ENCODE measurements at regions not wholly inside any gene's neighbourhood (a gene's known extent, or its start where the extent isn't known, plus 50 kb on each side); places are given as distances from the start of the nearest gene placed in this dataset.
"Not testable (repeated sequence)": the region's sequence is repeated elsewhere in the genome, so short reads cannot be mapped to it uniquely, and the experiment has no call there.

DNA sequence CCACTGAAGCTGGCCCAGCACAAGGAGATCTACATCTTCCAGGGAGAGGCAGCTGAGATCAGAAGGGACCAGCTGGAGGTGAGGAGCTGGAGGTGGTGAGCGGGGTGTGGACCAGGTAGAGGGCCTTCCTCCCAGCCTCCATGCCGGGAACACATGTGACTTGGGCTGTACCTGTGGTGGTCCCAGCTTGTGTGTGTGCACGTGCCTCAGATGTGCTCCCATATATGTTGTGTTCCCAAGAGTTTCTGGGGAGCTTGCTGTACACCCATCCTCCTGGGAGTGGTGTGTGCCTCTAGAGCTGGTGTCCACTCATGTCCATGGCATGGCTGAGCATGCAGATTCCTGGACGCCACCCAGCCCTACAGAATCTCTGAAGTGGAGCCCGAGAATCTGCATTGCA, 183.7 kb upstream of the AKAP13 start:
- CTCF ChIA-PET; H3K27me3 ChIP-seq (ENCODE audit: control insufficient read depth, insufficient read depth, low read length); H3K4me3 ChIP-seq (ENCODE audit: low read depth, low read length); POLR2A ChIA-PET; H3K27ac ChIP-seq (ENCODE audit: low read depth, low read length); DNase-seq (ENCODE audit: low read depth, low spot score); H3K9me3 ChIP-seq (ENCODE audit: control insufficient read depth, insufficient read depth, low read length): not testable (repeated sequence)

DNA sequence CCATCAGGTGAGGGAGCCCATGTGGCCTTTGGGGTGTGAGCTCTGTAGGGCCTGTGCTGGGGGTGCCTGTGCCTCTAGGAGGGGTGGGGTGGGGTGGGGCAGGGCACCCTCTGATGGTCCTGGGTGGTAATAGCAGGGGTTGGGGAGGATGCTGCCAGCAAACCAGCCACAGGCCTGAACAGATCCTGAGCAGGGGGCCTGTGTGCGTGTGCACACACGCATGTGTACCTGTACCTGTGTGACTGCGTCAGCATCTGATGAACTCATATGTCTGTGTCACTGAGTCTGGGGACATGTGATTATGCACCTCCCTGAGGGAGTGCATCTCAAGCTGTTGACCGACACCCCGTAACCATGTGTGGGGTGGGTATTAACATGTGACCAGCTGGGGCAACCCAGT, 182.8 kb upstream of the AKAP13 start:
- H3K4me3 ChIP-seq (ENCODE audit: low read depth, low read length); CTCF ChIA-PET; H3K27ac ChIP-seq (ENCODE audit: low read depth, low read length); DNase-seq (ENCODE audit: low read depth, low spot score); POLR2A ChIA-PET; H3K27me3 ChIP-seq (ENCODE audit: control insufficient read depth, insufficient read depth, low read length); H3K9me3 ChIP-seq (ENCODE audit: control insufficient read depth, insufficient read depth, low read length): not testable (repeated sequence)

DNA sequence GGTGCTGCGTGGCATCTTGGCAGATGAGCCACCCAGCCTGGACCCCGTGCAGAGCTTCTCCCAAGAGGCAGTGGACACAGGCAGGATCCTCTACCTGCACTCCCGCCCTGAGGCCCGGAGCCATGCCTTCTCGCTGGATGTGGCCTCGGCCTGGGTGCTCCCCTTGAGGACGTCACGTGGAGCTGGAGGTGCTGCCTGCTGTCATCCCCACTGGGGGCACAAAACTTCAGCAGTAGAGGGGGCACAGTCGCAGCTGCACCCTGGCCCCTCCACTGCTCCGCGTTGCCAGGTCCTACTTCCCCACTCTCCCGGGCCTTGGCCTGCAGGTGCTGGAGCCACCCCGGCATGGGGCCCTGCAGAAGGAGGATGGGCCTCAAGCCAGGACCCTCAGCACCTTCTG, 182.0 kb upstream of the AKAP13 start:
- H3K27me3 ChIP-seq (ENCODE audit: control insufficient read depth, insufficient read depth, low read length); H3K9me3 ChIP-seq (ENCODE audit: control insufficient read depth, insufficient read depth, low read length); DNase-seq (ENCODE audit: low read depth, low spot score); H3K4me3 ChIP-seq (ENCODE audit: low read depth, low read length); POLR2A ChIA-PET; CTCF ChIA-PET; H3K27ac ChIP-seq (ENCODE audit: low read depth, low read length): not testable (repeated sequence)

DNA sequence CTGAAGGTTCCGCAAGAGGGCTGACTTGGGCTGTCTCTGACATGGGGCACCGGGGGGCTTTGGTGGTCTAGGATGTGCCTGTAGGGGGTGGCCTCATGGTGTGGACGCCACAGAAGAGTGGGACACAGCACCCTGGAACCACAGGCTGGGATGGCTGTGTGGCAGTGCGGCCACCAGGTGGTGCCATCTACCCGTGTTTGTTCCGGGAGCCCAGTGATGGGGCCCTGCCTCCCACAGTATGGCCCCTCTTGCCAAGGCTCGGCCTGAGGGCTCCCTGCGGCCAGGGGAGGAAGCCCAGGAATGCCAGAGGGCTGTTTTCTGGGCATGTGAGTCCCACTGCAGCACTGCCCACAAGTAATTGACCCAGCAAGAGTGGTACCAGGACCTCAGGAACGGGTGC, 180.2 kb upstream of the AKAP13 start:
- H3K27me3 ChIP-seq (ENCODE audit: control insufficient read depth, insufficient read depth, low read length); H3K4me3 ChIP-seq (ENCODE audit: low read depth, low read length); CTCF ChIA-PET; DNase-seq (ENCODE audit: low read depth, low spot score); POLR2A ChIA-PET; H3K9me3 ChIP-seq (ENCODE audit: control insufficient read depth, insufficient read depth, low read length); H3K27ac ChIP-seq (ENCODE audit: low read depth, low read length): not testable (repeated sequence)

DNA sequence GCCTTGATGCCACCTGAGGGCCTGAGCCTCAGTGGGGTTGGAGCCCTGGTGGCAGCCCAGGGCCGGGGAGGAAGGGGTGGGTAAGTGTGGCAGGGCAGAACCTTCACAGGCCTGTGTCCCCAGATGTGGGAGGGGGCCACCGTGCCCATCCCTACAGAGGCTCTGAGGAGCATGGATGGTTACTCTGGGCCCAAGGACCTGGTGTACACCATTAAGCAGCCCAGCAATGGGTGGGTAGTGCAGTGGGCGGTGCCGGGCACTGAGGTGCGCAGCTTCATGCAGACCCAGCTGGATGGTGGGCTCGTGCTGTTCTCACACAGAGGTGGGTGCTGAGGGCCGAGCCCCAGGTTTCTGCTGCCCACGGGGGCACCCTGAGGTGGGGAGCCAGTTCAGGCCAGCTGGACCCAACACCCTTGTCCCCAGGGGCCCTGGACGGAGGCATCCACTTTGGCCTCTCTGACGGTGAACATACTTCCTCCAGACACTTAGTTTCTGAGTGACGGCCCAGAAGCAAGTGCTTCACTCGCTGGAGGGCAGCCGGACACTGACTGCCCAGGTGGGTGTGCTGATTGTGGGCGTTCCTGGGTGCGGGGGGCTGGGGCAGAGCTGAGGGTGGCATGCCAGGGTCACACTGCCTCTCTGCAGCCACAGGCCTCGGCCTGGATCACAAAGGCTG, 179.1 kb upstream of the AKAP13 start:
- H3K27me3 ChIP-seq (ENCODE audit: control insufficient read depth, insufficient read depth, low read length); DNase-seq (ENCODE audit: low read depth, low spot score); H3K27ac ChIP-seq (ENCODE audit: low read depth, low read length); POLR2A ChIA-PET; CTCF ChIA-PET; H3K4me3 ChIP-seq (ENCODE audit: low read depth, low read length); H3K9me3 ChIP-seq (ENCODE audit: control insufficient read depth, insufficient read depth, low read length): not testable (repeated sequence)

DNA sequence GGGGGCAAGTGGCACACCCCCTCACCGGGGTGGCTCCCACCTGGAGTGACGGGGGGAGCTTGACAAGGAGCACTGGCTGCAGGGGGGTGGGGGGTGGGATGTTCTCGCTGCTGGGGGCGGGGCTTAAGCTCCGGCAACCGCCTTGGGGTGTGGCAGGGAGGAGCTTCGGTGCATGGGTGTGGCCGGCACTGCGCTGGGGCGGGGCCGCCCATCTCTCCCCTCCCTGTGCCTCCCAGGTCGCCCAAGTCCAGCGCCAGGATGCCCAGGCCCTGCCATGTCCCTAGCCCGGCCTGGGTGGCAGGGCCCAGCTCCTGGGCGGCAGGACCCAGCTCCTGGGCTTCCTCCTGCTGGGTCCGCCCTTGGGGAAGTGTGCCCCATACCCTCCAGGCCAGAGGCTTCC, 175.9 kb upstream of the AKAP13 start:
- CTCF ChIA-PET; POLR2A ChIA-PET; H3K27me3 ChIP-seq (ENCODE audit: control insufficient read depth, insufficient read depth, low read length); H3K27ac ChIP-seq (ENCODE audit: low read depth, low read length); H3K9me3 ChIP-seq (ENCODE audit: control insufficient read depth, insufficient read depth, low read length); H3K4me3 ChIP-seq (ENCODE audit: low read depth, low read length); DNase-seq (ENCODE audit: low read depth, low spot score): not testable (repeated sequence)

DNA sequence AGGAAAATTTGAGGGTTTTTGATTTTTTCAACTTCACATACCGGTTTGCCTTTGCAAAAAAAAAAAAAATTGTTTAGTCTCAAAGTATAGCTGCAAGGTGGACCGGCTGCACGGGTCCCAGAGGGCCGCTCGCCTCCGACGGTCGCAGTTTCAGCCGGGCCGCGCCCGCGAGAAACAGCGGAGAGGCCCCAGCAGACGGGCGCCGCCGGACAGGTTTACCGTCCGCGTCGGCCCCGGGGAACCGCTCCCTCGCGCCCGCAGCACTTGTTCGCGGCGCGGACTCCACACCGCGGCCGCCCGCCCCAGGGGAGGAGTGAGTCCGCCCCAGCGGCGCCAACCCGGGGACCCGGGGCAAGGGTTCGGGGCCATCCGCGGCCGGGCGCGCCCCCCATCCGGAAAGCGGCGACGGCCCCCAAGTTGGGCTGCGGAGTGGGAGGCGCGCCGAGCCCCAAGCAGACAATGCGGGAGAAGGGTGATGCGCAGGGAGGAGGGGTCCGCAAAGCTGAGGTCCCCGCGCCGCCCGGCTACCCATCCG, 146.5 kb upstream of the AKAP13 start:
- H3K27ac ChIP-seq (ENCODE audit: low read depth, low read length); H3K9me3 ChIP-seq (ENCODE audit: control insufficient read depth, insufficient read depth, low read length); CTCF ChIA-PET; POLR2A ChIA-PET; H3K27me3 ChIP-seq (ENCODE audit: control insufficient read depth, insufficient read depth, low read length); DNase-seq (ENCODE audit: low read depth, low spot score): not testable (repeated sequence)
- peak overlapping the region; percentile 7; the same call in 1 of the 2 replicates for H3K4me3 ChIP-seq (ENCODE audit: low read depth, low read length)

DNA sequence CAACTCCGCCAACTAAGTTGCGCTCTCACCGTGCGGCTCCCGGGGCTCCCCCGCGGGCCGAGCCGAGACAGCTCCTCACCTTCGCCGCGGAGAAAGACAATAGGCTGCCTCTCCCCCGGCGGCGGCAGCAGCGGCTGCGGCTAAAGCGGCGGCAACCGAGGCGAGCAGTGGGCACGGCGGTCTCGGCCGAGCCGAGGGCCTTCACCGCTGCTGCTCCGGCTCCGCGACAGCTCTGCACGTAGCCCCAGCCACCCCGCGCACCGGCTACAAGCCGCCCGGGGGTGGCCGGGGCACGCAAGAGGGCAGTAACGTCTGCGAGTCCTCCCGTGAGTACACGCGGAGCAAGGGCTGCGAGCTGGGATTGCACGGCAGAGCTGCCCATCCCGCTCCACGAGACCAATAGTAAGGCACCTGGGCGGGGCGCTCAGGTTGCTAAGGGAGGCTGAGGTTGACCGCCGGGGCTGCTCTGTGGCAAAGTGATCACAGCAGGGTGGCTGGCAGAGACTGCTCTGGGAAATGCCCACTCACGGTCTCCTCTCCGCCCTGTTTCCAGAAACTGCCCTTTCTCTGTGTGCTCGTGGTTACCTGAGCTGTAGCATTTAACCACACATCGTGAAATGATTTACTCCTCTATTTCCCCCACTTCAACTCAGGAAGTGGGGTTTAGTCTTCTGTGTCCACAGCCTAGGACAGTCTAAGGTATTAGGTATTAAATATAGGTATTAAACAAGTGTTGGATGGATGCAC, 145.8 kb upstream of the AKAP13 start:
- CTCF ChIA-PET; H3K9me3 ChIP-seq (ENCODE audit: control insufficient read depth, insufficient read depth, low read length); POLR2A ChIA-PET; H3K27me3 ChIP-seq (ENCODE audit: control insufficient read depth, insufficient read depth, low read length); DNase-seq (ENCODE audit: low read depth, low spot score); H3K27ac ChIP-seq (ENCODE audit: low read depth, low read length): not testable (repeated sequence)
- H3K4me3 ChIP-seq (ENCODE audit: low read depth, low read length) = peak overlapping the region; percentile 34

DNA sequence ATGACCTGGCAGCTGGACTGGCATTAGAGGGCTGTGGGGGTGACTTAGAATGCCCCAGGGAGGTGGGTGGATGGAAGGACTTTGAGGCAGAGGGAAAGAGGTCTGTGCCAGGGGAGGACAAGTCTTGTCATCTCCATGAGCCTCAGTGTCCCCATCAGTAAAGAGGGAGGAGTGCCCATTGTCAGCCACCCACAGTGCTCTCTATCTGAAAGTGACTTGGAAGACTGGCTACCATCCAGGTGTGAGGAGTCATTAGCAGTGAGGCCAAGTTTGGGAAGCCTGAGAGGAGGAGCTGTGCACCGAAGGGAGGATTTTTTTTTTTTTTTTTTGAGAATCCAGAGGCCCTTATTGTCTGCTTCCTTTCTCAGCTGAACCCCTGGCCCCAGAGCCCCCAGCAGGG, 136.3 kb upstream of the AKAP13 start:
- H3K9me3 ChIP-seq (ENCODE audit: control insufficient read depth, insufficient read depth, low read length); CTCF ChIA-PET; H3K27me3 ChIP-seq (ENCODE audit: control insufficient read depth, insufficient read depth, low read length); POLR2A ChIA-PET; H3K27ac ChIP-seq (ENCODE audit: low read depth, low read length); H3K4me3 ChIP-seq (ENCODE audit: low read depth, low read length); DNase-seq (ENCODE audit: low read depth, low spot score): not testable (repeated sequence)

DNA sequence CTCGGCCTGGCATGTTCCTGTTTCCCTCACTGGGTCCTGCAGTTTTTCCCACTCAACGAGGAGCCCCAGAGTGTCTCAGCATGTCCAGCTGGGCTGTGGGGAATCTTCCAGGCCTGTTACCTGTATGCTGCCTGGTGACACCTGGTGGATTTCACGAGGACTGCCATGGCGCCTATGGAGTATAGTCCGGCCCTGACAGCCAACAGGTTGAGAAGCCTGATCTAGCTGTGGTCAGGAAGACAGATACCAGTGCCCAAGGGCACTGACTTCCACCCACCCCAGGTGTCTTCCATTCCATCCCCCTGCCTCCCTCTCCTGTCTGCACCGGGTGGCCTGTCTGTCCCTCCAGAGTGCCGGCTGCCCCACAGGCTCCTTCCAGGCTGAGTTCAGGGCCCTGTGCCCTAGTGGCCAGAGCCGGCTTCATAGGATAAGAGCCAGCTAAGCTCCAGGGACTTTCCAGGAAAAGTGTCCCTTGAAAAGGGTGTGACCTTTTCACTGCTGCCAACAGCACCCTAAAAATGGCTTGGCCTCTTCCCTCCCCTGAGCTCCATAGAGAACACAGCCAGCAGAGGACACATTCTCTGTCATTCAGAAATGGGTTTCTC, 129.4 kb upstream of the AKAP13 start:
- POLR2A ChIA-PET, CTCF ChIA-PET: not testable (repeated sequence)

DNA sequence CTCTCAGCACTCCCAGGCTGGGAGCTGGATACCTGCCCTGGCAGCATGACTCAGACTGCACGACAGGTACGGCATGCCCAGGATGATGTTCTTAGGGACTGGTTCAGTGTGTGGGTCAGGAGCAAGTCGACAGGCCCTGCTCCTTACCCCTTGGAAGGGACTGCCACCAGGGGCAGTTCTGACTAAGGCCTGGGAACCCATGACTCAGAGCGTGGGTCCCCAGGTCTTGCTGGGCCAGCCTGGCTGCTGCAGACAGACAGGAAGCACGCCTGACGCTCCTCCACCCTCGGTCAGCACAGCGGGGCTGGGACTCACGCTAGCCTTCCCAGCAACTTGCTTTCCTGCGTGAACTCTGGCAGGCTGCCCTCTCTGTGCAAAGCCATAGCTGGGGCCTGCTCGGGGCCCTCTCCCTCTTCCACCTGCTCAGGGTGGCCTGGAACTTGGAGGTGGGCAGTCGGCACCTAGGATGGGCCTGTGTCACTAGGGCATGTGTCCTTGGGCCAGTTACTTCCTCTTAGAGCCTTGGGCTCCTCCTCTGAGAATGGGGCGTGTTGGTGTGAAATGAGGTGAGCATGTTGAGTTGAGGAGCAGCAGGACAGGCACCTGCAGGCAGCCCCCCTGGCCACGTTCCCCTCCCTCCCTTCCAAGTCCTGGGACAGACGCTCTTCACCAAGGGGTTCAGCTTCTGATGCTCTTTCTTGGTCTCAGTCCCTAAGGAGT, 127.0 kb upstream of the AKAP13 start:
- H3K27me3 ChIP-seq (ENCODE audit: control insufficient read depth, insufficient read depth, low read length); POLR2A ChIA-PET; H3K4me3 ChIP-seq (ENCODE audit: low read depth, low read length); H3K27ac ChIP-seq (ENCODE audit: low read depth, low read length); CTCF ChIA-PET; H3K9me3 ChIP-seq (ENCODE audit: control insufficient read depth, insufficient read depth, low read length); DNase-seq (ENCODE audit: low read depth, low spot score): not testable (repeated sequence)

More for the DNA sequence above, 129.4 kb upstream of the AKAP13 start:
- not testable (repeated sequence) for H3K9me3 ChIP-seq (ENCODE audit: control insufficient read depth, insufficient read depth, low read length); DNase-seq (ENCODE audit: low read depth, low spot score); H3K4me3 ChIP-seq (ENCODE audit: low read depth, low read length); H3K27me3 ChIP-seq (ENCODE audit: control insufficient read depth, insufficient read depth, low read length); H3K27ac ChIP-seq (ENCODE audit: low read depth, low read length)

DNA sequence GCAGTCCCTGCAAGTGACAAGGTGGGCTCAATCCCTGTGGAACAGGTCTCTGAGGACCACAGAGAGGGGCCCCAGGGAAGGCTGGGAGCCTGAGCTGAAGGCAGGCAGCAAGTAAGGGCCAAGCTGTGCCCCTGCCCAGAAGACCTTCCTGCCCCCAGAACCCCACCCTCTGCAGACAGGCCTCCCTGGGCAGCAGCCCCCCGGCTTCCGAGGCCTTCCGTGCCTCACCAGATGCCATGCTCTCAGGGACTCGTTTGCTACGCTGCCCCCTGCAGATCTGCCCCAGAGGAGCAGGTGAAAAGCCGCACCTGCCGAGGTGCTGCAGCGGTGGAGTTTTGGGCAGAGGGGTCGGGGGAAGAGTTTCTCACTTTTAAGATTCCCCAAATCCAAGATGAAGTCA, 125.4 kb upstream of the AKAP13 start:
- DNase-seq (ENCODE audit: low read depth, low spot score); H3K27me3 ChIP-seq (ENCODE audit: control insufficient read depth, insufficient read depth, low read length); CTCF ChIA-PET; H3K4me3 ChIP-seq (ENCODE audit: low read depth, low read length); H3K9me3 ChIP-seq (ENCODE audit: control insufficient read depth, insufficient read depth, low read length); H3K27ac ChIP-seq (ENCODE audit: low read depth, low read length); POLR2A ChIA-PET: not testable (repeated sequence)

All from AG04450 (cell line).